ENCODE measurements at regions not wholly inside any gene's neighbourhood (a gene's known extent, or its start where the extent isn't known, plus 50 kb on each side); places are given as distances from the start of the nearest gene placed in this dataset.

DNA sequence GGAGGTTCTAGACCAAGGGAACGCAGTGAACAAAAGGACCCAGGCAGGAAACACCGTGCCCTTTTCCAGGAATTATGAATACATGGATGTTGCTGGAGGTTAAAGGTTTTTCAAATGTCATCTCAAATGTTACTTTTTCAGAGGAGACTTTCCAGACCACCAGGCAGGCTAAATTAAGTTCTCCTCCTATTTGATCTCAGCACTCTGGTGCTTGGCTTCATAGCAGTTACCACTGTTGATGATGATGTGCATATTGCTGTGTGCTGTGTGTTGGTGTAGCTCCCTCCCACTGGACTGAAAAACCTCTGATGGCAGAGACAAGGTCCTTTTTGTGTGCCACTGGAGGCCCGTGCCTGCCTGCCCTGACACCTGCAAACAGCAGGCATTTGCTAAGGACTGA is 137.3 kb upstream of the PTPRM start:
- no peak for DNase-seq

DNA sequence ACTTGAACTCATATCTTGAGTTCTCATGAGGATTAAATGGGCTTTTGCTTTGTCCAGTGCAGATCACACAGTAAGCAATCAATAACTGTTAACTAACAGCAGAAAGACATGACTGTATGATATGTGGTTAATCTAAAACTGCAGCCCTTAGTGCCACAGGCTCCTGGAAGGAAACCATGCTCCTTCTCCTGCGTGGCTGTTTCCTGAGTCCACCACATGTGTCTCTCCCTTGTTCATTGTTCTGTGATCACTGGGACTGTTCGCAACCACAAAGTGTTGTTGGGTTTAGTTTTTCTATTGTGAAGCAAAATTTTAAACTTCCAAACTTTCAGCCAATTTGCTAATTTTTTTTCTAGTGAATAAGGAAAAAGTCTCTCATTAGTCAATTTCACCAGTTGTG is 130.9 kb upstream of the PTPRM start:
- DNase-seq: no peak

DNA sequence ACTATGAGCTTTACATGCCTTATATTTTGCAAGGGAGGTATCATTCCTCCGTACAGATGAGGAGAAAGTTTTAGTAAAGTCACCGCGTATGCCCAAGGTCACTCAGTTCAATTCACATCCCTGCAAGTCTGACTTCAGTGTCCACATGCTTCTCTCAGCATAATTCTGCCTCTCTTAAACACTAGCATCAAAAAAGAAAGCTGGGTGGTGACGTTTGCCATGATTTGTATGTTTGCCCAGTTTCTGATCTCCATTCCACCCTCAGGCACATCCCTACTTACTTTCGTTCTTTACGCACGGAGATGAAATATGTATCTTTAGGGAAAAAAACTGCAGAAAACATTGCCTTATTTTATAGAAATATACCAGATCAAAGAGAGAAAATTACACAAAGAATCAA is 129.2 kb upstream of the PTPRM start:
- no peak for DNase-seq

DNA sequence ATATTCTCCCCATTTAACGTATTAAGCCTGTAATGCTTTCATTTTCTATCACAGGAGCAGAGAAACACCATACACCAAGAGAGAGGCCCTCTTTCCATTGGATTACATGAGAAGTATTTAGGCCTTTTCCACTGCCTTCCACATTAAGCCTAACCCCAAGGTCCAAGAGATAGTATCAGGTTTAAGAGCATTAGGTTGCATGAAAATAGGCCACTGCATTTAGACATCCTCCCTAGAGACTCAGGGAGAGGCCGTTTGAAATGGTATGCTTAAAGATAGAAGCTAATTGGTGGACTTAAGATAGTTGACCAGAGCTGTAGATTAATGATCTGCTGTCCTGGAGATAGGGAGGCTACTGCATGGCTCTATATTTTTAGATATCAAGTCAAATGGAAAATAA is 128.5 kb upstream of the PTPRM start:
- no peak for DNase-seq

DNA sequence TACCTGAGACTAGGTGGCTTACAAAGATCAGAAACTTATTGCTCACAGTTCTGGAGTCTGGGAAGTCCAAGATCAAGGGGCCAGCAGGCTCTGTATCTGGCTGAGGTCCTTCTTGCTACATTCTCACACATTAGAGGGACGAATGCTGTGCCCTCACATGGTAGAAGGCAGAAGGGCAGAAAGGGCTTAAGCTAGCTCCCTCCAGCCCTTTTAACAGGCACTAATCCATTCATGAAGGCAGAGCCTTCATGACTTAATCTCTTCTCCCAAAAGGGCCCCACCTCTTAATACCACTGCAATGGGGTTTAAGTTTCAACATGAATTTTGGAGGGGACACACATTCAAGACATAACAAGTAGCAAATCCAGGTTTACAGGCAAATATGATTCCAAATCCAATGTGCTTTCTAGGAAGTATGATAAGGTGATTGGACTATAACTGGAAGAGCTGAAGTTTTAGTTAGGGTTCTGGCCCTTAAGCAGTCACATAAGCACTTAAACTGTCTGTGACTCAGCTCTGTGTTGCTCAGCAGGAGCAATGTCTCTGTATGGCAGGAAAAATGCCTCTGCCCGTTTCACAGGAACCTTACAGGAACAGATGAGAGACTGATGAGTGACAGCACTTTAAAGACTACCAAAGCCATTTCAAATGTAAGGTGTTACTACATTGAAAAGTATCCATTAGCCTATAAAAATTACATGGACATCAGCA is 119.6 kb upstream of the PTPRM start:
- no peak for DNase-seq

DNA sequence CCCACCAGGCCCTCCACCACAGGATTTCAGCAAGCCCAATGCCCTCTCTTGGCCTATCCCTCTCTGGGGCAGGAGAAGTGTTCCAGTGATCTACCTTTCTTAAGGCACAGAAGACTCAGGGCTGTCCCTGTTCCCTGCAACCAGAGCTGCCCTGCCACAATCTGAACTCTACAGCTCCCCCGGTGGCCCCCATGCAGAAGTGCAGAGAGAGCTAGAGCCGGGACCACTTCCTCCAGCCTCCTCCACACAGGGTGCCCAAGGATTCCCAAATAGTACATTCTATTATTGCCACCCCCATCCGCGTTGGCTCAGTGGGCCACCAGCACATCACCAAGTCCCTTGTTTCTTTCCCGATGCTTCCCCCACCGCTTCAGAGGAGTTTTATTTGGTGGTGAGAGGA is 114.8 kb upstream of the PTPRM start:
- no peak for DNase-seq

DNA sequence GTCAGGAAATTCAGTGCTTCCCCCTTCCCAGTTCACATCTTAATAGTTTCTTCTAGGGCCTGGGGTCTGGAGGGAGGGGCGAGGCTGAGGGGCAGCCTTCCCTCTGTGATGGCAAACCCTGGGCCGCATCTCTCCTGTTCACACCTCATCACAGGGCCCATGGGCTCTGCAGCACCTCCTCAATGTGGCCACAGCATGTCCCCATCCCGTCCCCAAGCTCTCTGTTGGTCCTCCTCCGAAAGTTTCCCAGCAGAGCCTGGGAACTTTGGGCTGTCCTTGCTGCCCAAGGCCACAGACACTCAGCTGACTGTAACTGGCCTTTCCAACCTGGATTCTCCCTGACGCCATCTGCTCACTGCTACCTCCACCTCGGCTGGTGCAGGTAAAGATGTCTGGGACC is 112.7 kb upstream of the PTPRM start:
- no peak for DNase-seq

DNA sequence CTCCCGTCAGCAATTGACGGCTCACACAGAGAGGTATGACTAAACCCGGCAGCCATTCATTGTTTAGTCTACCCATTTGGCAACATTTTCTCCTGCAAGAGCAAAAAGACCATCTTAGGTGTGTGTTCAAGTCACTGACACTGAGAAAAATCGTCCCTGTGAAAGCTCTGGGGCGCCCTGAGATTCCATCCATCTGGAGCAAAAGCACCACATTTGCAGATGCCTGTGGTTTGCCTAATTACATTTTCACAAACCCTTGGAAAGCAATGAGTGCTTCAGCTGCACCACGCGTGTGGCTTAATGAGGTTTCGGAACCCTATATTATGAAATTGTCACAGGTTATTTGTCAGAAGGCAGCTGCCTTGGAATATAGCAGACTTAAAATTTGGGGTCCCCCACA is 110.7 kb upstream of the PTPRM start:
- DNase-seq: no peak

DNA sequence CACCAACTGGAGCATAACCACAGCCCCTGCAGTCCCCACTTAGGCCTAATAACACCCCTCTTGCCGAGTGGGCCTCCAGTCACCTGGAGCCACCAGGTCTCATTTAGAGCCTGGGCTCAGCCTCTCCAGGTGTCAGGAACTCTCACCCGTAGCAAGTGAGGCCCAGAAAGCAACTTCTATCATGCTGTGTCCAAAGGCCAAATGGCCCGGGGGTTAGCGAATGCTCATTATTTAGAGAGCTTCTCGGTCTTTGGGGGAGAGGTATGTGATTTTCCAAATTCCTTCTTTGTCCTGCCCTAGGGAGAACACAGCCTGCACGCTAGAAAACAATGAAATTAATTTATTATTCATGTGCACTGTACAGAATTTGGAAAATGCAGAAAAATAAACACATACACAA is 109.9 kb upstream of the PTPRM start:
- DNase-seq: no peak

DNA sequence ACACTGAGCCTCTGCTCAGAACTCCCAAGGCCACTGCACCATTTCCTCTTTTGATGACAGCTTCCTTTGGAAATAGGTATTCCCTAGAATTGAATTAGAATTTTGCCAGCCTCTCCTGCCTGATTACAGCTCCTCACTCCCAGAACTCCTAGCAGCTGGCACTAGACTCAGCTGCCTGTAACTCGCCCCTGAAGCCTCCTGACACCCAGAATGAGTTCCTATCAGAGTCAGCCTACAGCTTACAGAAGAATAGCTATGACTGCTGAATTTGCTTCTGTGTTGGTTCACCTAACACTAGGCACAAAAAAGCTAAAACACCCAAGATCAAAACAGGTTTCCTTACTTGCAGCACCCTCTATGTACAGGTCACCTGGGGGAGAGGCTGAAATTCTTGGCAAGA is 108.2 kb upstream of the PTPRM start:
- no peak for DNase-seq

DNA sequence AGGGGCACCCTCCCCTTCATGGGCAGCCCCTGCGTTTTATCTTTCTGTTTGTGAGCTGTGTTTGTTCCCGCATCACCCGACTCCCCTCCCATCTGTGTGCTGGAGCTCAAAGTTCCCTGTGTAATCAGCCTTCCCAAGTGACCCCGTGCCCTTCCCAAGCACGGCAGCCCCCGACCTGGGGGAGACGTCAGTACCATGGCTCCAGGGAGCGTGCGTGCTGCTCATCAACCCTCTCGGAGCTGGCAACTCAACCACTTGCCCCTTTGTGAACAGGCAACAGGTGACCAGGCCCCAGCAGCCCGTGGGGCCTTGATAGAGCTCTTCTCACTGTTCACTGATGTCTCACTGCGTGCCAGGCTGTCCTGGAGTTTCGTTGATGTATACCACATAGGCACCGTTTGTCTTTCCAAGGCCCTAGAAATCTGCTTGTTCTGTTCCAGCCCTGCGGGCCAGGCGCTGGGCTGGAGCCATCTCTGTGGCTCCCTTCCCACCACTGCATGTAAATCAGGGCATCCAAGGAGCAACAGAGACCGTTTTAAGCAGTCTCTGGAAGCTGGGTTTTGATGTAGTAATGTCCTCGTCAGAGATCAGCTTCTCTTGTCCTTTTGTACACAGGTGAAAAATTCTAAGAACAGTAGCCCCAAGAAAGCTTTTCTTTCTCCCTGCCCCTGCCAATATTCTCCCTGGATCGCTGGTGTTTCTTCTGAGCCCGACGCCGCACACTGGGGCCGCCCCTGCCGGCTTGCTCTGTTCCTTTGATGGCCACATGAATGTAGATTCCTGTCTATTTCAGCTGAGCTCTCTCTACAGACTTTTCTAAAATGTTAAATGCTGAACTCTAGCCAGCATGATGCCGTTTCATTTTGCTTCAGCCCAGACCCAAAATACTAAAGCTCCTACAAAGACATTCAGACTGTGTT is 107.0 kb upstream of the PTPRM start:
- DNase-seq: no peak

DNA sequence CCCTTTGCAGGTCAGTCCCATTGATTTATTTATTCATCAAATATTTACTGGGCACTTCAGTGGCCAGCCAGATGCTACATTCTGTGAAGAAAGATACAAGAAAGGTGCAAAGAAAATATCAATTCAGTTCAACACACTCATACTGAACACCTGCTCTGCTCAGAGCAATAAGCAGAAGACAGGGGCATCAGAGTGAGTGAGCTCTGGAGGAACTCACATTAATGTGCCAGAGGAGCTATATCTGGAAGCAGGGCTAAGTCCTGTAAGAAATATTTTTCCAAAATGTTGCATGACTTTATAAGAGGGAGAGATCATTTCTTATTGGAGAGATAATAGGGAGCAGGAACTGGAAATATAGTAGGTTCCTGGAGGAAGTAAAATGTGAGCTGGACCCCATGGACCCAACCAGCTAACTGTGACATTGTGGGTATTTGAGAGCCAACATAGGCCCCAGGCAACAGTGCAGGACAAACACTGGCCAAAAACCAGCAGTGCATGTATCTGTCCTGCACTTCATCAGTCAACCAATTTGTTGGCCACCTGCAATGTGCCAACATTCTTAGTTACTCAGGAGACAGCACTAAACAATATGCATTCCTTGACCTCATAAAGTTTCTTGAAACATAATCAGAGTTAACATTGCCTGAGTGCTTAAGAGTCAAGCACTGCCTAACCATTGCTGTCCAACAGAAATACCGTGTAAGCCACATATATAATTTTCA is 102.7 kb upstream of the PTPRM start:
- no peak for DNase-seq

DNA sequence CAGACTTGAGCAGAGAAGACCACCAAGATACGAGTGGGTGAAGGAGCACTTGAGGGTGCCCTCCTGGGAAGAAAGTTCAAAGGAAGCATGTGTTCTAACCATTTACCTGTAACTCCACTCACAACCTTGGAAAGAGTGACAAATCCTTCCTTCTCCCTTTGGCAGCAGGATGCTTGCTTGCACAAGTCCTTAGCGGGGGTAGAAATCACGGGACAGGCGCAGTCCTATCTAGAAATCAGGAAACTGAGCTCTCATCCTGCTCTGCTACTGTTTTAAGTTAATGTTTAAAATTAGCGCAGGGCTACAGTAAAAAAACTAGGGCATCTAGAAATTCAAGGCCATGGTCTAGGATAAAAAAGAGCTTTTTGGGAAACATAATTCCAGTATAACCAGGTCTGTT is 100.9 kb upstream of the PTPRM start:
- no peak for DNase-seq

DNA sequence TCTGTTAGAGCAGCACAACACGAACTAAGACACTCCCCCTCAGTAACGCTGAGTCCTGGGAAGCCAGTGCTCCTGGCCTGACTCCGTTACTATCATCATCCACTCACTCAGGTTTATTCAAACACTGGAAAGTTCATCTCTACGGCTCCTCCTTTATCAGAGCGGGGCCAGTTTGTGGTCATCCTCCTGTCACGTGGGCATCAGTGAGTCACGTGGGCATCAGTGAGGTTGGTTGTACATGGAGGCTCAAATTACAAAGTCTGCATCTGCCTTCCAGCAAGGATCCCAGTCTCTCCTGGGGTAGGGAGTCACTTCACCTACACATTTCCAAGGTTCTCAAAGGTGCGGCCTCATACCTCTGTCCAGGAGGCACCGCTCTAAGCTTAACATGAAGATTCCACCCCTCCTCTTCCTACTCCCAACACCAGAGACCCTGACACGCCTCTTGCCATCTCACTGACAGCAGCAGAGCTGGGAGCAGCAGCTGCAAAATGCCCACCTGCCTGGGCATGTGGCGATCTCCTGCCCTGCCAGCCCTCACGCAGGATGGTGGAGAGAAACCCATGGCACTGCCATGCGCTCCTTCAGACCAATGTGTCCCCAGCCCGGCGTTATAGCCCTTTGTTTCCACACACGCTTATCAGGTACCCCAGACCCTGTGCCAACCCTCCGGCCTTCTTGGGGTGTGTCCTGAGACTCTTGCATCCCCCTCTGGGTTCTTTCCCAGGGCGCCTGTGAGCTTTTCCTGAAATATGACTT is 99.2 kb upstream of the PTPRM start:
- no peak for DNase-seq

DNA sequence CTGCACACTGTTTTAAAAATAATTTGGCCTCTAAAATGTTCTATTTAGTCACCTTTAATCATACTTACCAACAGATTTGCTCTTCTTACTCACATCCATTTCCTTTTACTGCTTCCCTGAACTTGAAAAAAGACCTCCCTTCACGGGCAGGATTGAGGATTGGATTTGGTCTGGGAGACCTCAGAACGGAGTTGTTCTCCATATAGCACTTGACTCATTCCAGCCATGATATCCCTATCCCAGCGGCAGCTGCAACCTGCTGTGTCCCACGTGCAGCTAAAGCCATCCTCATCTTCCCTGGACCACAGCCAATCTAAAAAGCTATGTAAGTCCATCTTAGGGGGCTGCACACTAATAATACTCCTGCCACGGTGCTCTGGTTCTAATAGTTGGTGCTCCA is 97.0 kb upstream of the PTPRM start:
- DNase-seq: no peak

DNA sequence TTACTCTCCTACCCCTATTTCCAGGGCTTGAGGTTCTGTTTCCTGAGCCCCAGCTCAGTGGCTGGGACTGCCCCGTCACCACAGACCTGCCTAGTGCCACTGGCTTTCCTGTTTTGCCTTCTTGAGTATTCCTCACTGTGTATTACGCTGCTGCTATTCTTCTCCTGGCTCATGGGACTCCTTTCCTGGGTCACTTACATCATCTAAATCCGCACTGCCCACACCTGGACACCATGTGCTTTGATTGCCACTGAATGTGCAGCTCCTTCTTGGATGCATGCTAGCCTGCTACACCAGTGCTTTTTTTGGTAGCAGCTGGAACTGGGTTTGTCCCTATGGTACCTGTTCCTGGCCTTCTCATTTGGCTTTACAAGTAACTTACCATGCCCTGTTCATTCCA is 96.6 kb upstream of the PTPRM start:
- DNase-seq: no peak

DNA sequence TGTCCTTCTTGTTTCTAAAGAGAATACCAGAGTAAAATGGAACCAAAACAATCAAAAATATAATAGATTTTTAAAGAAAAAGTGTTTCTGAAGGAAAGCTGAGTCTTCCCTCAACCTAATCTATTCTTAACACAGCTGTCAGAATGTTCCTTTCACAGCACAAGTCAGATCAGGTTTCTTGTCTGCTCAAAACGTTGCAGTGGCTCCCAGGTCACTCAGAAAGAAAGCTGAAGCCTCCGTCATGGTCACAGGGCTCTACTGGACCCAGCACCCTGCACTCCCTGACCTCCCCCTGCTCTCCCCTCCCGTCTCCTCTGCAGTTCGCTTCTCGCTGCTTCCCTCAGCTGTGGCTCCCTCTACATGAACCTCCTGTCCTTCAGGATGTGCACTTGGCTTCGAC is 90.7 kb upstream of the PTPRM start:
- no peak for DNase-seq

DNA sequence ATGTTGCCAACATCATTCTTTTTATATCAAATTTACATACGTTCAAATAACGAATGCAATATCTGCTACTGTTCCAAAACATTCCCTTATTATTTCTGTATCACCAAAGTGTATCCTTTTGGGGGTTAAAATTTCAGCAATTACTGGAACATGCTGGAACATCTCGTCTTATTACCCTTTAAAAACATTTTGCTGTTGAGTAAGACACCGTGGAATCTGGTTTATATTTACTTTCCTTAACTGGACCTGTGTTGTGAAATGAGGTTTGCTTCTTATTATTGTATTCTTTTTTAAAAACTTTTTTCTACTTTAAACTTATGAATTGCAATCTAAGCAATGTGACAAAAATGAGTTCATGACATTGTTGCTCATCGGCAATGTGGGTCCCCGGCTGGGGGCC is 87.4 kb upstream of the PTPRM start:
- no peak for DNase-seq

DNA sequence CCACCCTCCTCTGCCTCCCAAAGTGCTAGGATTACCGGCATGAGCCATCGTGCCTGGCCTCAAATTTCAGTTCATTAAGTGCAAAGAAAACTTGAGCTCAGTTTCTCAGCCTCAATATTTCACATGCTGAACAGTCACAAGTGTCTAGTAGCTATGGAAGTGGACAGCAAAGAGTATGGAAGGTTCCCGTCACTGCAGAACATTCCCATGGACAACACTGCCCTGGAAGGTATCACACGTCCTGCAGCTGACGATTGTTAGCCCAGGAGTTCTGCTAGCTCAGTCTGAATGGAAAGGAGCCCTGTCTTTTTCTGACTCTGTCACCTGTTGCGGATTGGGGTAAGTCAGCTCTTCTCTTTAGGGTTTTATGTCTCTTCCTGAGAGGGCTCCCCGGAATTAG is 86.2 kb upstream of the PTPRM start:
- DNase-seq: no peak

DNA sequence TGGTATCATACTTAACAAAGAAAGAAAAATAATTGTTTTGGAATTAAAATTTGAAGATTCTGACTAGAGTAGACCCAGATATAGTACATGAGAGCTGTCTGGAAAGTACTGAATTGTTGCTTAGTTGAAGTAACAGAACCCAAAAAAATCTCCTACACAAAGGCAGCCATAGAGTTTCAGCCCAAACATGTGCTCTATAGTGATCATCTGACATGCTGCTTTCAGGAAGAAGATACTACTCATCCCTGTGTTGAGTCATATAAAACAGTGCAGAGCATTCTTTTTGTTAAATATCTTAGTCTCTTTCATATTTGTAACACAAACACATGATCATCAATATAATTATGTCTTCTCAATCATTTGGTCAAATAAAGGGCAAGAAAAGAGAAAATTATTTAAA is 84.8 kb upstream of the PTPRM start:
- no peak for DNase-seq

DNA sequence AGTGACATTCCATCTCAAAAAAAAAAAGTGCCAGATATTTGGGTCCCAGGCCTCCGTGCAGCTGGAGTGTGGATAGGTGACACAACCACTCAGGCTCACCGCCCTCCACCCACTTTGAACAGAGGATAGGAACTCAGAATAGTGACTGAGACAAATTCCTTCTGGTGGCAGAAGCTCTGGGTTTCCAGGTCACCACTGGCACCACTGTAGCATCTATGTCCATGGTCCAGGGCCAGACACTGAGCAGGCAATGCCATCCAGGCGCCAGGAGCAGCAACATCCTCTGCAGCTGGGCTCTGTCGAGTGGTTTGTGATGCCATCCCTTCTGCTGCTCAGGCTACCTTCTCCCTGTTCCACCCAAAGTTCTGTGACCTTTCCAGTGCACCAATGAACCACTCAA is 81.5 kb upstream of the PTPRM start:
- no peak for DNase-seq

DNA sequence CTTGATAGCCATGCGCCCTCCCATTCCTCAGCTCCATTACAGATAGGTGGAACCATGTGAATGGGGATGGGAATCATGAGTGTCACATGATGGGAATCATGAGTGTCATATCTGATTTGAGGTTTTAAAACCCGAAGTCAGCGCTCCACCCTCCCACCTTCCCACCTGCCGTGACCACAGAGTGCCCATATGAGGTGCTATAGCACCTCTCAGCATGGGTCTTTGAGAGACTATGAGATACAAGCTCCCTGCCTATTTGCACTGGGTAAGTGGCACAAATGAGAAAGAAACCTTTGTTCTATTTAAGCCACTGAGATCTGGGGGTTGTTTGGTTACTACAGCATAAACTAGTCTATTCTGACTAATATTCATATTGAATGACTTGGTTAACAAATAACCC is 78.5 kb upstream of the PTPRM start:
- DNase-seq: no peak

DNA sequence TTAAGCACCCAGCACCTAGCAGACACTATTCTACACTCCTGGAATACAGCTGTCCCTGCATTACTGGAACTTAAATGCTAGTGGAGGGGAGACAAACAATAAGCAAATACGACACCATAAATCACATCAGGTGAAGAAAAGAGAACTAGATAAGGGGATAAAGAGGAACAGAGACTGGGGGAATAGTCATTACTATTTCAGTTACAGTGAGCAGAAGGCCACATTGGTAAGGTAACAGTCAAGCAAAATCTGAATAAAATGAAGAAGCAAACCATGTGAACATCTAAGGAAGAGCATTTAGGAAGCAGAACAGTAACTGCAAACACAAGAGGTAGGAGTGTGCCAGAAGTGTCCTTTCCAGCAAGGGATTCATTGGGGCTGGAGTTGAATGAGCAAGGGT is 77.0 kb upstream of the PTPRM start:
- DNase-seq: no peak

Measured in amniotic stem cell (primary cell).